GM23338 (cell line): ENCODE measurements at regions not wholly inside any gene's neighbourhood (a gene's known extent, or its start where the extent isn't known, plus 50 kb on each side); places are given as distances from the start of the nearest gene placed in this dataset.

ENCODE experiments used
- ATAC-seq: fragments of 200-7000 bp; cut with Tn5 transposase; 3 replicates; pipeline ENCODE4 v1.9.1; 2020
- DNase-seq: peaks from one replicate; pipeline ENCODE4 v3.0.0-alpha.2; 2015; ENCODE audit warnings: low spot score
- H2AFZ ChIP-seq: fragments of 200-600 bp; sonication (generic); 2 replicates; pipeline ENCODE4 v1.8.0; 2016; ENCODE audit warnings: antibody characterized with exemption, mild to moderate bottlenecking, moderate library complexity
- H3F3A ChIP-seq: fragments of 200-600 bp; sonication (generic); replicated peaks from 2 replicates; pipeline ENCODE4 v1.8.0; 2017; ENCODE audit warnings: antibody characterized with exemption, mixed run types, low read depth
- H3K27ac ChIP-seq: fragments of 200-600 bp; sonication (generic); 2 replicates; pipeline ENCODE4 v1.6.1; 2016; ENCODE audit warnings: low read depth
- H3K27me3 ChIP-seq: fragments of 200-600 bp; sonication (generic); 2 replicates; pipeline ENCODE4 v1.8.0; 2016; ENCODE audit warnings: mild to moderate bottlenecking, mixed run types, moderate library complexity; ENCODE audit not compliant: insufficient read depth
- H3K36me3 ChIP-seq: fragments of 200-600 bp; sonication (generic); 2 replicates; pipeline ENCODE4 v1.8.0; 2016; ENCODE audit warnings: mild to moderate bottlenecking; ENCODE audit not compliant: insufficient read depth
- H3K4me1 ChIP-seq: fragments of 200-600 bp; sonication (generic); 2 replicates; pipeline ENCODE4 v1.8.0; 2016; ENCODE audit warnings: mild to moderate bottlenecking, moderate library complexity; ENCODE audit not compliant: insufficient read depth
- H3K4me2 ChIP-seq: fragments of 200-600 bp; sonication (generic); 2 replicates; pipeline ENCODE4 v1.7.1; 2017; ENCODE audit warnings: mixed run types
- H3K4me3 ChIP-seq: fragments of 200-600 bp; sonication (generic); 2 replicates; pipeline ENCODE4 v1.6.1; 2016; ENCODE audit warnings: mixed run types
- H3K79me2 ChIP-seq: fragments of 200-600 bp; sonication (generic); replicated peaks from 2 replicates; pipeline ENCODE4 v1.8.0; 2017; ENCODE audit warnings: mild to moderate bottlenecking; ENCODE audit not compliant: insufficient read depth
- H3K9me2 ChIP-seq: fragments of 200-600 bp; sonication (generic); 2 replicates; pipeline ENCODE4 v1.8.0; 2017; ENCODE audit not compliant: insufficient read depth
- H4K20me1 ChIP-seq: fragments of 200-600 bp; sonication (generic); replicated peaks from 2 replicates; pipeline ENCODE4 v1.8.0; 2017; ENCODE audit warnings: mild to moderate bottlenecking; ENCODE audit not compliant: insufficient read depth
- H3K27ac Mint-ChIP-seq: 2 replicates; pipeline ENCODE4 v1.8.0; 2020; ENCODE audit warnings: inconsistent platforms, mild to moderate bottlenecking, moderate library complexity, mixed read lengths
- H3K27me3 Mint-ChIP-seq: 3 replicates; pipeline ENCODE4 v1.8.0; 2022; ENCODE audit warnings: low read depth, mild to moderate bottlenecking, moderate library complexity, mixed read lengths, inconsistent platforms; ENCODE audit not compliant: insufficient read depth, poor library complexity
- H3K36me3 Mint-ChIP-seq: 3 replicates; pipeline ENCODE4 v1.8.0; 2021; ENCODE audit warnings: low read depth, mild to moderate bottlenecking, inconsistent platforms, moderate library complexity, mixed read lengths
- H3K4me1 Mint-ChIP-seq: 3 replicates; pipeline ENCODE4 v1.8.0; 2020; ENCODE audit warnings: mild to moderate bottlenecking, inconsistent platforms, mixed read lengths
- H3K4me3 Mint-ChIP-seq: 3 replicates; pipeline ENCODE4 v1.8.0; 2021; ENCODE audit warnings: moderate library complexity, mild to moderate bottlenecking, inconsistent platforms, mixed read lengths
- H3K9me3 Mint-ChIP-seq: 3 replicates; pipeline ENCODE4 v1.8.0; 2020; ENCODE audit warnings: moderate library complexity, mild to moderate bottlenecking, inconsistent platforms, mixed read lengths
- CREB1 ChIP-seq: fragments of 250-450 bp; sonication (Bioruptor Pico); IDR thresholded peaks from 2 replicates; pipeline ENCODE4 v1.5.0; 2020; ENCODE audit warnings: low read depth, mild to moderate bottlenecking, moderate library complexity
- ETS1 ChIP-seq: IDR thresholded peaks from 2 replicates; pipeline ENCODE4 v1.6.1; 2016; ENCODE audit warnings: antibody characterized with exemption
- EZH2 ChIP-seq: fragments of 200-600 bp; sonication (generic); IDR thresholded peaks from one replicate; pipeline ENCODE4 v1.8.0; 2017; ENCODE audit warnings: antibody characterized with exemption, mild to moderate bottlenecking, low read depth; ENCODE audit not compliant: unreplicated experiment
- EZH2phosphoT487 ChIP-seq: fragments of 200-600 bp; sonication (generic); IDR thresholded peaks from one replicate; pipeline ENCODE4 v1.8.1; 2018; ENCODE audit warnings: antibody characterized with exemption; ENCODE audit not compliant: unreplicated experiment
- JUNB ChIP-seq: IDR thresholded peaks from one replicate; pipeline ENCODE4 v1.6.1; 2016; ENCODE audit warnings: antibody characterized with exemption; ENCODE audit not compliant: unreplicated experiment
- NANOG ChIP-seq: IDR thresholded peaks from 2 replicates; pipeline ENCODE4 v1.6.1; 2016; ENCODE audit warnings: antibody characterized with exemption, borderline replicate concordance
- POLR2AphosphoS5 ChIP-seq: IDR thresholded peaks from 2 replicates; pipeline ENCODE4 v1.6.1; 2016; ENCODE audit warnings: antibody characterized with exemption, low read depth
- STAT1 ChIP-seq: IDR thresholded peaks from one replicate; pipeline ENCODE4 v1.6.1; 2016; ENCODE audit warnings: antibody characterized with exemption; ENCODE audit not compliant: unreplicated experiment
- ZNF114 ChIP-seq: fragments of 250-450 bp; sonication (Bioruptor Pico); IDR thresholded peaks from 2 replicates; pipeline ENCODE4 v1.5.0; 2020; ENCODE audit warnings: mild to moderate bottlenecking, moderate library complexity
- ZNF331 ChIP-seq: fragments of 250-450 bp; sonication (Bioruptor Pico); IDR thresholded peaks from 2 replicates; pipeline ENCODE4 v1.5.0; 2020; ENCODE audit warnings: low read depth, mild to moderate bottlenecking, moderate library complexity
- ZNF462 ChIP-seq: fragments of 250-450 bp; sonication (Bioruptor Pico); IDR thresholded peaks from 2 replicates; pipeline ENCODE4 v1.5.0; 2020; ENCODE audit warnings: mild to moderate bottlenecking, moderate library complexity
- TF ChIP-seq, protein P1 (sequence below), 2 experiments: fragments of 200-600 bp in 1 of 2; sonication (generic) in 1 of 2; conservative IDR thresholded peaks; 2 replicates each; pipeline versions ENCODE4 v1.5.1 to v1.6.1; 2016 to 2017; ENCODE audit warnings: antibody characterized with exemption in 2 of 2, low read depth in 2 of 2, mild to moderate bottlenecking in 2 of 2, moderate library complexity in 1 of 2
- TF ChIP-seq, protein P2 (sequence below): IDR thresholded peaks from one replicate; pipeline ENCODE4 v1.6.1; 2018; ENCODE audit warnings: antibody characterized with exemption; ENCODE audit not compliant: unreplicated experiment

GRCh38 chr5:56639476-56639875 is 175.9 kb upstream of the MAP3K1 start:
- no peaks in the 10 kb centered on the region for H3K36me3 Mint-ChIP-seq
- Histone ChIP-seq H3K4me2 (no peak overlapping the region), H2AFZ (no peak overlapping the region), H3F3A (no peaks in the 10 kb centered on the region), H3K27me3 (no peaks in the 10 kb centered on the region), H3K4me1 (peaks cover 27% of the 10 kb centered on the region), H3K36me3 (no peaks in the 10 kb centered on the region), H3K27ac (no peak overlapping the region), H3K9me2 (no peaks in the 10 kb centered on the region), H3K79me2 (no peaks in the 10 kb centered on the region), H4K20me1 (no peaks in the 10 kb centered on the region), H3K4me3 (no peak overlapping the region)
- H3K9me3 Mint-ChIP-seq: no peaks in the 10 kb centered on the region
- ATAC-seq (no peak), DNase-seq (no peak)
- H3K4me3 Mint-ChIP-seq: no peak overlapping the region
- TF ChIP-seq EZH2phosphoT487 (no peak), POLR2AphosphoS5 (no peak), ZNF331 (CRISPR knock-in tag) (no peak), ZNF114 (no peak), NANOG (no peak), STAT1 (no peak), ETS1 (no peak), JUNB (no peak), CREB1 (CRISPR knock-in tag) (no peak), EZH2 (no peak), ZNF462 (CRISPR knock-in tag) (no peak)
- TF ChIP-seq, protein P1, sequence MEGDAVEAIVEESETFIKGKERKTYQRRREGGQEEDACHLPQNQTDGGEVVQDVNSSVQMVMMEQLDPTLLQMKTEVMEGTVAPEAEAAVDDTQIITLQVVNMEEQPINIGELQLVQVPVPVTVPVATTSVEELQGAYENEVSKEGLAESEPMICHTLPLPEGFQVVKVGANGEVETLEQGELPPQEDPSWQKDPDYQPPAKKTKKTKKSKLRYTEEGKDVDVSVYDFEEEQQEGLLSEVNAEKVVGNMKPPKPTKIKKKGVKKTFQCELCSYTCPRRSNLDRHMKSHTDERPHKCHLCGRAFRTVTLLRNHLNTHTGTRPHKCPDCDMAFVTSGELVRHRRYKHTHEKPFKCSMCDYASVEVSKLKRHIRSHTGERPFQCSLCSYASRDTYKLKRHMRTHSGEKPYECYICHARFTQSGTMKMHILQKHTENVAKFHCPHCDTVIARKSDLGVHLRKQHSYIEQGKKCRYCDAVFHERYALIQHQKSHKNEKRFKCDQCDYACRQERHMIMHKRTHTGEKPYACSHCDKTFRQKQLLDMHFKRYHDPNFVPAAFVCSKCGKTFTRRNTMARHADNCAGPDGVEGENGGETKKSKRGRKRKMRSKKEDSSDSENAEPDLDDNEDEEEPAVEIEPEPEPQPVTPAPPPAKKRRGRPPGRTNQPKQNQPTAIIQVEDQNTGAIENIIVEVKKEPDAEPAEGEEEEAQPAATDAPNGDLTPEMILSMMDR (conservative IDR thresholded peaks at IDR 0.05; ENCODE audit: low read depth in 2 of 2): no peak
- TF ChIP-seq, protein P2, sequence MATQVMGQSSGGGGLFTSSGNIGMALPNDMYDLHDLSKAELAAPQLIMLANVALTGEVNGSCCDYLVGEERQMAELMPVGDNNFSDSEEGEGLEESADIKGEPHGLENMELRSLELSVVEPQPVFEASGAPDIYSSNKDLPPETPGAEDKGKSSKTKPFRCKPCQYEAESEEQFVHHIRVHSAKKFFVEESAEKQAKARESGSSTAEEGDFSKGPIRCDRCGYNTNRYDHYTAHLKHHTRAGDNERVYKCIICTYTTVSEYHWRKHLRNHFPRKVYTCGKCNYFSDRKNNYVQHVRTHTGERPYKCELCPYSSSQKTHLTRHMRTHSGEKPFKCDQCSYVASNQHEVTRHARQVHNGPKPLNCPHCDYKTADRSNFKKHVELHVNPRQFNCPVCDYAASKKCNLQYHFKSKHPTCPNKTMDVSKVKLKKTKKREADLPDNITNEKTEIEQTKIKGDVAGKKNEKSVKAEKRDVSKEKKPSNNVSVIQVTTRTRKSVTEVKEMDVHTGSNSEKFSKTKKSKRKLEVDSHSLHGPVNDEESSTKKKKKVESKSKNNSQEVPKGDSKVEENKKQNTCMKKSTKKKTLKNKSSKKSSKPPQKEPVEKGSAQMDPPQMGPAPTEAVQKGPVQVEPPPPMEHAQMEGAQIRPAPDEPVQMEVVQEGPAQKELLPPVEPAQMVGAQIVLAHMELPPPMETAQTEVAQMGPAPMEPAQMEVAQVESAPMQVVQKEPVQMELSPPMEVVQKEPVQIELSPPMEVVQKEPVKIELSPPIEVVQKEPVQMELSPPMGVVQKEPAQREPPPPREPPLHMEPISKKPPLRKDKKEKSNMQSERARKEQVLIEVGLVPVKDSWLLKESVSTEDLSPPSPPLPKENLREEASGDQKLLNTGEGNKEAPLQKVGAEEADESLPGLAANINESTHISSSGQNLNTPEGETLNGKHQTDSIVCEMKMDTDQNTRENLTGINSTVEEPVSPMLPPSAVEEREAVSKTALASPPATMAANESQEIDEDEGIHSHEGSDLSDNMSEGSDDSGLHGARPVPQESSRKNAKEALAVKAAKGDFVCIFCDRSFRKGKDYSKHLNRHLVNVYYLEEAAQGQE: no peak
- H3K27me3 Mint-ChIP-seq: peaks cover 8% of the 10 kb centered on the region
- H3K4me1 Mint-ChIP-seq: peaks cover 35% of the 10 kb centered on the region
- H3K27ac Mint-ChIP-seq: no peak overlapping the region
